Rectal smooth muscle tissue (tissue), 1 donor: ENCODE measurements at regions not wholly inside any gene's neighbourhood (a gene's known extent, or its start where the extent isn't known, plus 50 kb on each side); places are given as distances from the start of the nearest gene placed in this dataset.

ENCODE experiments used
- H3K27ac ChIP-seq: one replicate; pipeline ENCODE4 v1.7.0; 2013; ENCODE audit warnings: low read depth, low read length, inconsistent platforms
- H3K27me3 ChIP-seq: one replicate; pipeline ENCODE4 v1.7.0; 2013; ENCODE audit warnings: low read length; ENCODE audit not compliant: control insufficient read depth, insufficient read depth
- H3K36me3 ChIP-seq: one replicate; pipeline ENCODE4 v1.7.0; 2013; ENCODE audit warnings: low read length; ENCODE audit not compliant: control insufficient read depth, insufficient read depth
- H3K4me1 ChIP-seq: one replicate; pipeline ENCODE4 v1.7.0; 2013; ENCODE audit warnings: low read length; ENCODE audit not compliant: control insufficient read depth, insufficient read depth
- H3K4me3 ChIP-seq: one replicate; pipeline ENCODE4 v1.7.0; 2013; ENCODE audit warnings: low read length
- H3K9ac ChIP-seq: one replicate; pipeline ENCODE4 v1.7.0; 2013; ENCODE audit warnings: low read length

DNA sequence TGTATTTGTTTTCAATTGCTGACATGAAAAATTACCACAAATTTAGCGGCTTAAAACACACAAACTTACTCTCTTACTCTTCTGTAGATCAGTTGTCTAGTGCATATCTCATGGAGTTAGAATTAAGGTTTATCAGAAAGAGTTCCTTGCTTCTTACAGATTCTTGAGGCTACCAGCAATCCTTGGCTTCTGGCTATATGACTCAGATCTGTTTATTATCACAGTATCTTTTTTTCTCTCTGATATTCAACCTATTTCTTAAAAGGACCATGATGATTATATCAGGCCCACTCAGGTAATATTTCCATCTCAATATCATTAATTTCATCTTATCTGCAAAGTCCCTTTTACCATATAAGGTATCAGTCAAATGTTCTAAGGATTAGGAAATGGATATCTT, 263.5 kb upstream of the BCHE start:
- Histone ChIP-seq H3K27me3 (no peaks in the 10 kb centered on the region), H3K9ac (no peak overlapping the region), H3K4me1 (no peaks in the 10 kb centered on the region), H3K4me3 (no peak overlapping the region), H3K27ac (no peak overlapping the region), H3K36me3 (no peaks in the 10 kb centered on the region)

DNA sequence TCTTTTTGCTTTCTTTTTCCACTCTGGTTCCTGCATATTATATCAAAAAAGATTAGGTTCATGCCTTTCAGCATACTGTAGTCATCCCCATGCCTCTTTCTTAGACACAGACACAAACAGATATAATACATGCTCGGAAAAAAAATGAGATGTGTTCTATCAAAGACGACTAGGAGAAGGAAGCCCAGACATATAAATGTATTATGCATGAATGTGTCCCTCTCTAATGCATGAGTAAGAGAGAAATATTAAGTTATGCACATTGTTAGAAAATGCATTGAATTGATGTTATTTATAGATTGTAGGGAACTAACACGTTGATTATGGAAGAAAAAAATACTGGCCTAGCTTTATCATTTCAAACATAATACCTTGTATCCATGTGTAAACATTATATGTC, 252.4 kb upstream of the BCHE start:
- Histone ChIP-seq H3K36me3 (no peaks in the 10 kb centered on the region), H3K27ac (no peak overlapping the region), H3K27me3 (no peaks in the 10 kb centered on the region), H3K4me1 (no peaks in the 10 kb centered on the region), H3K9ac (no peak overlapping the region), H3K4me3 (no peak overlapping the region)

DNA sequence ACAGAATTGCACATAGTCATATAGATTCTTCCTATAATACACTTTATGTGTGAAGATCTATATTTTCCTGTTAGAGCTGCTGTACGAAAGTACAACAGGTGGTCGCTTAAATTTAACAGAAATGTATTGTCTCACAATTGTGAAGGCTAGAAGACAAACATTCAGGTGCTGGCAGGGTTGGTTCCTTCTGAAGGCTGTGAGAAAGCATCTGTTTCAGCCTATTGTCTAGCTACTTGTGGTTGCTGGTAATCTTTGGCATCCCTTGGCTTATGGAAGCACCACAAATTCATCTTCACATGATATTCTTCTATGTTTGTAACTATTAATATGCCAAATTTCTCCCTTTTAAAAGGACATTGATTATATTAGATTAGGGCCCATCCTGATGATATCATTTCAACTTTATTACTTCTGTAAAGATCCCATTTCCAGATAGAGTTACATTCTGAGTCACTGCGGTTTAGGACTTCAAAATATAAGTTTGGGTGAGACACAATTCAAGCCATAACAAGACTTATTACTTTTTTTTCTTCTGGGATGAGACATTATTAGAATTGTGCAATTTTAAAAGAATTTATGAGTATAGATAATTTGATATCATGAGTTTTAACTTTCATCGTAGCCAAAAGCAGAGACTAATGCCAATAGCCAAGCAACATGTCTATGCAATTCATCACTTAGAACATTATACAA, 248.1 kb upstream of the BCHE start:
- Histone ChIP-seq H3K9ac (no peak overlapping the region), H3K4me1 (no peaks in the 10 kb centered on the region), H3K27ac (no peak overlapping the region), H3K36me3 (no peaks in the 10 kb centered on the region), H3K27me3 (no peaks in the 10 kb centered on the region), H3K4me3 (no peak overlapping the region)

DNA sequence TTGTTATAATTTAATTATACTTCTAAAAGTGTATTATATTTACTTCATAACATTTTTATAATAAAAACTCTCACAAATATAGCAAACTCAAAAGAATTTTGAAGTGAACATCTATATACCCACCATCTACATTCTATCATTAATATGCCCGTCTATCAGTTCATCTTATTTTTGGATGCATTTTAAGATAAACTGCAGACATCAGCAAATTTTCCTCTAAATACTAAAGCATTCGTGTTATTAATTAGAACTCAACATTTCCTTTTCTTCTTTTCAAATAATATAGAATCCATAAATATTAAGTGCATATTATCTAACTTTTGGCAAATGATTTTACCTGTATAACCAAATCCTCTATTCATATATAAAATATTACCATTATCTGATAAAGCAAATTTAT, 242.9 kb upstream of the BCHE start:
- H3K27ac ChIP-seq, result no peak overlapping the region
- H3K9ac ChIP-seq, result no peak overlapping the region

DNA sequence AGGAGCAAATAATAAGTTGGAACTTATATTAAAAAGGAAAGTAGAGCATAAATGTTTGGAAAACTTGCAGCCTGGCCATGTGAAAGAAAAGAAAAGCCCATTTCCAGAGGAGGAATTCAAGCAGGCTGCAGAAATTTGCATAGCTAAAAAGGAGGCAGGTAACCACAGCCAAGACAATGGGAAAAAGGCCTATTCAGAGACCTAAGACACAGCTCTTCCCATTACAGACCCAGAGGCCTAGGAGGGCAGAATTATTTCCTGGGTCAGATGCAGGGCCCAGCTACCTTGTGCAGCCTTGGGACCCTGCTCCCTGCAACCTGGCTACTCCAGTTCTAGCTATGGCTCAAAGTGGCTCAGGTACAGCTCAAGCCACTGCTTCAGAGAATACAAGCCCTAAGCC, 234.6 kb upstream of the BCHE start:
- no peaks in the 10 kb centered on the region for H3K27me3 ChIP-seq
- no peaks in the 10 kb centered on the region for H3K36me3 ChIP-seq
- no peak overlapping the region for H3K27ac ChIP-seq
- no peak overlapping the region for H3K4me3 ChIP-seq
- H3K9ac ChIP-seq, result no peak overlapping the region
- H3K4me1 ChIP-seq, result no peaks in the 10 kb centered on the region

More for the DNA sequence above, 242.9 kb upstream of the BCHE start:
- Histone ChIP-seq H3K27me3 (no peaks in the 10 kb centered on the region), H3K4me1 (no peaks in the 10 kb centered on the region), H3K36me3 (no peaks in the 10 kb centered on the region), H3K4me3 (no peak overlapping the region)

DNA sequence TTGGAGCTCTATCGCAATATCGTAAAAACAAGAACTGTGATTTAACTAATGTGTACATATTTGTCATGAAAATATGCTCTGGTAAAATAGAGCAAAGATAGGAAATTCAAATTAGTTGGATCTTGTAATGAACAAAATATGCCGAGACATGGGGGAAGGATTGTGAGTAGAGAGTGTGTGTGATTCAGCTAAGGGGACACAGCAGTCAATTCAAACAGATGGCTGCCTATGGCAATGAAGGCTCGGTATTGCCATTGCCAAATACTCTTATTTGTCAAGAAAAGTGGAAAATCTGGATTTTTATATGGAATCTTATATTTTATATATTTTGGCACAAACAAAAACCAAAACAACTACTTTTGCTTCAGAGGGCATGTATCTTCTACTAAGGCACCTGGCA, 227.3 kb upstream of the BCHE start:
- Histone ChIP-seq H3K27me3 (no peaks in the 10 kb centered on the region), H3K4me3 (no peak overlapping the region), H3K27ac (no peak overlapping the region), H3K4me1 (no peaks in the 10 kb centered on the region), H3K9ac (no peak overlapping the region), H3K36me3 (no peaks in the 10 kb centered on the region)

DNA sequence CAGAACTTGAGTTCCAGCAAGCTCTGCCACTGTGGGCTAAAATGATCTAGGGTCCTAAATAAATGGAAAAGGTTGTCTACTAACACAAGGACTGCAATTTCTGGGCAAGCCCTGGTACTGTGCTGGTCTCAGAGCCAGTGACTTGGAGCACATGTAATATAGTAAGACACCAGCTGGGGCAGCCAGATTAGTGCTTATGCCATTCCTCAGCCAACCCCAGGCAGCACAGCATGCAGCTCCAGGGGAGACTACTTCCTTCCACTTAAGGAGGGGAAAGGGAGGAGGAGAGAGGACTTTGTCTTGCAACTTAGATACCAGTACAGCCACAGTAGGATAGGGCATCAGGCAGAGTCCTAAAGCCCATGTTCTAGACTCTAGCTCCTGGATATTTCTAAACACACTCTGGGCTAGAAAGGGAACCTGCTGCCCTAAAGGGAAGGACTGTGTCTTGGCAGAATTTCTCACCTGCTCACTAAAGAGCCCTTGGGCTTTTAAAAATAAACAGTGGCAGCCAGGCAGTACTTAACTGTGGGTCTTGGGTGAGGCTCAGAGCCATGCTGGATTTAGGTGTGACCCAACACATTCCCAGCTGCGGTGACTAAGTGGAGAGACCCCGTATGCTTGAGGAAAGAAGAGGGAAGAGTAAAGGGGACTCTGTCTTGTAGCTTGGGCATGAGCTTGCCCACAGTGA, 223.7 kb upstream of the BCHE start:
- no peak overlapping the region for H3K27ac ChIP-seq
- H3K27me3 ChIP-seq, result no peaks in the 10 kb centered on the region
- no peak overlapping the region for H3K4me3 ChIP-seq
- H3K4me1 ChIP-seq, result no peaks in the 10 kb centered on the region
- no peaks in the 10 kb centered on the region for H3K36me3 ChIP-seq
- H3K9ac ChIP-seq, result no peak overlapping the region

DNA sequence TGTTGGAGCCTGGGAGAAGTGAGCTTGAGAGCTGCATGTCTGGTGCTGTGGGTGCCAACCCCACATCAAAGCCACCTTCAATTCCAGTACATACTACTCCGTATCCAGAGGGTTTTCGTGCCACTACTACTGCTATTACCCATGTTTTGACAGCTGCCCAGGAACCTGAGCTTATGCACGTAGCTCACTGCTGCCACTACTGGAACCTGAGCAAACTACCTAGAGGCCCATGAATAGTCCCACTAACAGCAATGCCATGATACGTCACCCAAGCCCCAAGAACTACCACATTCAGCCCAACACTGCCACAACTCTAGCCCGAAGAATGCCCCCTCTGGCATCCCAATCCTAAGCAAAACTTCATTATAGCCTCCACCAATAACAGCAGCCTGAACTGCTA, 215.2 kb upstream of the BCHE start:
- no peaks in the 10 kb centered on the region for H3K27me3 ChIP-seq
- H3K4me1 ChIP-seq, result no peaks in the 10 kb centered on the region
- no peaks in the 10 kb centered on the region for H3K36me3 ChIP-seq
- no peak overlapping the region for H3K4me3 ChIP-seq
- no peak overlapping the region for H3K27ac ChIP-seq
- H3K9ac ChIP-seq, result no peak overlapping the region

DNA sequence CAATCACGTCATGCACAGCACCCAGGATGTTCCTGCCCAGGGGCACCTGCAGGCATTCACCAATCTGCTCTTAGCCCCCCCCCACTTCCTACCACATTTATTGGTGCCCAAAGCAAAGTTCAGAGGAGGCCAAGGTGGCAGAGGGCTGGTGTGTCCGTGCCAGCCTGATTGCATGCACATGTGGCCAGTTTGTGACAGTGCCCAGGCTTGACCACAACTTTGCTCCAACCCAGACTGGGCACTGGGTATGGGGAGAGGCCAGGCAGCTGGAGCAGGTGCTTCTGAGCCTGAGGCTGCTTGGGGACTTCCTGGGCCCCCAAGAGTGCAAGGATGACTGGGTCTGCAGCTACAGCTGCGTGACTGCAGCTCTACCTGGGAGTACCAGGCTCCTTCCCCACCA, 192.3 kb upstream of the BCHE start:
- Histone ChIP-seq H3K27me3 (no peaks in the 10 kb centered on the region), H3K36me3 (no peaks in the 10 kb centered on the region), H3K27ac (no peak overlapping the region), H3K4me3 (no peak overlapping the region), H3K9ac (no peak overlapping the region), H3K4me1 (no peaks in the 10 kb centered on the region)

DNA sequence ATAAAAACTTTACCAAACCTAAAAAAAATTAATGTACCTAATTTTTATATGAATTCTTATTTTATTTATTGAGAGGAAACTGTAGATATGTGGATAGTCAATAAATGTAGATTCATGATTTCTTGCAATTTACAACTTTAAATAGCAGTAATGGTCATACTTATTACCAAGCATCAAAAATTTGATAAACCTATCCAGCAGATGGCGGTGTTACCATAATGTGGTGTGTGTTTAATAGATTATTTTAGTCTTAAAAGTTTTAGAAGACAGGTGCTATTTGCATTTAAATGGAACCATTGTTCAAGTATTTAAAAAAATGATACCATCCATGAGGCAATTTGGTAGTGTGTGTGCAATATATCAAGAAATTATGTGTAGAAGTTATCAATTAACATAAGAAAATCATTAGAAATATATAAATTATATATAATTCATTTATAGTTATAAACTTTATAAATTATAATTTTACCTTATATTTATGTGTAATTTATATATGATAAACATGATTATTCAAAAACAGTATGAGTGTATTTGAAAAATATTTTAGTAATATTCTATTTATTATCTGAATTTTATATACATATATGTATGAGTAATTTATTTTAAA, 176.0 kb upstream of the BCHE start:
- Histone ChIP-seq H3K27me3 (no peaks in the 10 kb centered on the region), H3K36me3 (no peaks in the 10 kb centered on the region), H3K9ac (no peak overlapping the region), H3K27ac (no peak overlapping the region), H3K4me3 (no peak overlapping the region), H3K4me1 (no peaks in the 10 kb centered on the region)

DNA sequence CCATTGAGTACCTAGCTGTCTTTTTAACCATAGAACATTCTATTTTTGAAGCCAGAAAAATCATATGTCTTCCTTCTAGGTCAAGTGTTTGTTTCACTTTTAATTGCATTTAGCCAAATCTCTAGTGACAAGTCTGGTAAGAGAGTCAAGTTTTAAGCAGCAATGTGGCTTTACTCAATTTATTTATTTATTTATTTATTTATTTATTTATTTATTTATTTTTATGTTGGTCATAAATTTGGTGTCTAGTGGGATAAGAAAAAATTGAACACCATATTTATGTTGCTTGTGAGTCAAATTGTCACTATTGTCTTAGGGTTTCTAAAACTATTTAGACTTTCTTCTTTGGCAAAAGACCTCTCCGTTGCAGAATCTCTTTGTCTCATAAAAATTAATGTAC, 174.5 kb upstream of the BCHE start:
- H3K27ac ChIP-seq, result no peak overlapping the region
- no peaks in the 10 kb centered on the region for H3K27me3 ChIP-seq
- H3K4me1 ChIP-seq, result no peaks in the 10 kb centered on the region
- no peaks in the 10 kb centered on the region for H3K36me3 ChIP-seq
- H3K9ac ChIP-seq, result no peak overlapping the region
- no peak overlapping the region for H3K4me3 ChIP-seq

DNA sequence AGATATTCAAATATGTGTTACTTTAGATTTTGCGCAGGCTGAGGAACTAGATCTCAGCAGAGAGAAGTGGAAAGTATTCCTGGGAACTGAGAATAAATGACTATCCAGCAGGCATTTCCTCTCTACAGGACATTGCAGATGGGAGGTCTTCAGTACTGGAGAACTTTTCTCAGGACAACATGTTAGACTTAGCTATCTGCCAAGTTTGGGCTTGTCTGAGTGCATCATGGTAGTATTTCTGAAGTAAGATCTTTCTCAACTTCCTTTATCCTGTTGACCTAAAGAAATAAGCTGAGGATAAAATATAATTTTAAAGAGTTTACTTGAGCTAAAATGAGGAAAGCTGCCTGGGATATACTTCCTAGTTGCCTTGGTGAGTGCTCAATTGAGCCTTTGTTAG, 167.9 kb upstream of the BCHE start:
- Histone ChIP-seq H3K27ac (no peak overlapping the region), H3K27me3 (no peaks in the 10 kb centered on the region), H3K9ac (no peak overlapping the region), H3K4me3 (no peak overlapping the region), H3K36me3 (no peaks in the 10 kb centered on the region), H3K4me1 (no peaks in the 10 kb centered on the region)

DNA sequence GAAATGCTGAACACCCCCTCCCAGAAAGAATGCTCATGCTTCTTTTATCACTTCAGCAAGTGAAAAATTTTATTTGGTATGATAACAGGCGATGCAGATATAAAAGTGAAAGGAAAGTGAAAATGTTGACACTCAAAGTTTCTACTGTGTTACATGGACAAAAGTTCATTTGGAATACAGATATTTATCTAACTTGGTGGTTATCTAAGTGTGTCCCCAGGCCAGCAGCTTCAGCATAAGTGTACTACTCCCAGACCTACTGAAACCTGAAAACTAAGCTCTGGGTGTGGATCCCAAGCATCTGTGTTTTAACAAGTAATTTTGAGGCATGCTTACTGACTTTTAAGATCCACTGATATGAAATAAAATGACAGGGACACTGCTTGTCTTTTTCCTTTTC, 157.1 kb upstream of the BCHE start:
- Histone ChIP-seq H3K27me3 (no peaks in the 10 kb centered on the region), H3K36me3 (no peaks in the 10 kb centered on the region), H3K27ac (no peak overlapping the region), H3K9ac (no peak overlapping the region), H3K4me3 (no peak overlapping the region), H3K4me1 (no peaks in the 10 kb centered on the region)
